Mesothelial cell of epicardium (in vitro differentiated cells): ENCODE measurements at regions not wholly inside any gene's neighbourhood (a gene's known extent, or its start where the extent isn't known, plus 50 kb on each side); places are given as distances from the start of the nearest gene placed in this dataset.

Source experiments
- DNase-seq, 2 experiments: peaks; one replicate each; pipeline ENCODE4 v3.0.0; 2021; ENCODE audit warnings: low spot score in 2 of 2; ENCODE audit not compliant: unreplicated experiment in 2 of 2
- H3K27ac Mint-ChIP-seq: 2 replicates; pipeline ENCODE4 v1.8.0; 2021; ENCODE audit warnings: mixed read lengths
- H3K27me3 Mint-ChIP-seq: 2 replicates; pipeline ENCODE4 v1.8.0; 2021; ENCODE audit warnings: low read depth, mixed read lengths
- H3K36me3 Mint-ChIP-seq: 2 replicates; pipeline ENCODE4 v1.8.0; 2021; ENCODE audit warnings: mixed read lengths
- H3K4me1 Mint-ChIP-seq: 2 replicates; pipeline ENCODE4 v1.8.0; 2021; ENCODE audit warnings: mixed read lengths
- H3K4me3 Mint-ChIP-seq: 2 replicates; pipeline ENCODE4 v1.8.0; 2021; ENCODE audit warnings: mild to moderate bottlenecking, moderate library complexity, mixed read lengths
- H3K9me3 Mint-ChIP-seq: 2 replicates; pipeline ENCODE4 v1.8.0; 2021; ENCODE audit warnings: mixed read lengths
- CTCF ChIP-seq: fragments of 200-600 bp; sonication (generic); IDR thresholded peaks from one replicate; pipeline ENCODE4 v1.5.0; 2021; ENCODE audit warnings: antibody characterized with exemption; ENCODE audit not compliant: unreplicated experiment

GRCh38 chr3:95389725-95390313, 1327.0 kb downstream of the NSUN3 start:
- H3K27me3 Mint-ChIP-seq: no peaks in the 10 kb centered on the region

GRCh38 chr3:95394286-95394685, 1331.4 kb downstream of the NSUN3 start:
- Mint-ChIP-seq H3K4me3 (no peak overlapping the region), H3K27me3 (no peaks in the 10 kb centered on the region), H3K4me1 (peaks cover 19% of the 10 kb centered on the region), H3K36me3 (no peaks in the 10 kb centered on the region), H3K9me3 (no peaks in the 10 kb centered on the region), H3K27ac (no peak overlapping the region)
- no peak for DNase-seq
- TF ChIP-seq CTCF: no peak

More at GRCh38 chr3:95389725-95390313, 1327.0 kb downstream of the NSUN3 start:
- Mint-ChIP-seq H3K4me1 (peaks cover 17% of the 10 kb centered on the region), H3K27ac (peak overlapping the region; percentile 70), H3K9me3 (peaks cover 16% of the 10 kb centered on the region), H3K4me3 (no peak overlapping the region), H3K36me3 (no peaks in the 10 kb centered on the region)
- no peak for DNase-seq
- TF ChIP-seq CTCF: no peak

- Mint-ChIP-seq H3K27ac (no peak overlapping the region), H3K27me3 (no peaks in the 10 kb centered on the region), H3K4me1 (peaks cover 2% of the 10 kb centered on the region), H3K9me3 (peaks cover 3% of the 10 kb centered on the region), H3K4me3 (no peak overlapping the region), H3K36me3 (no peaks in the 10 kb centered on the region)
- DNase-seq: no peak
- no peak for TF ChIP-seq CTCF
Observed at GRCh38 chr3:95399585-95399984, 1336.7 kb downstream of the NSUN3 start.

- DNase-seq: no peak
- Mint-ChIP-seq H3K36me3 (no peaks in the 10 kb centered on the region), H3K4me3 (no peak overlapping the region), H3K4me1 (peaks cover 2% of the 10 kb centered on the region), H3K9me3 (peaks cover 3% of the 10 kb centered on the region), H3K27ac (no peak overlapping the region), H3K27me3 (no peaks in the 10 kb centered on the region)
- TF ChIP-seq CTCF: no peak
Observed at GRCh38 chr3:95401693-95402092, 1338.8 kb downstream of the NSUN3 start.

GRCh38 chr3:95407709-95408463, 1345.0 kb downstream of the NSUN3 start:
- Mint-ChIP-seq H3K4me3 (no peak overlapping the region), H3K4me1 (no peaks in the 10 kb centered on the region), H3K9me3 (peaks cover 16% of the 10 kb centered on the region), H3K27me3 (no peaks in the 10 kb centered on the region), H3K27ac (no peak overlapping the region), H3K36me3 (peaks cover 3% of the 10 kb centered on the region)
- no peak for DNase-seq
- no peak for TF ChIP-seq CTCF
